AG04450 (cell line): ENCODE measurements at regions not wholly inside any gene's neighbourhood (a gene's known extent, or its start where the extent isn't known, plus 50 kb on each side); places are given as distances from the start of the nearest gene placed in this dataset.

Experiments used
- CTCF ChIA-PET: fragments of 300-600, 350-600 bp; formaldehyde crosslinking; extraction: SDS; loops from one replicate; lab custom pipeline; 2022; ENCODE audit warnings: antibody characterized with exemption, inconsistent platforms; lab: Charles Lee
- POLR2A ChIA-PET: fragments of 350-600 bp; formaldehyde crosslinking; extraction: SDS; loops from one replicate; lab custom pipeline; 2021; ENCODE audit warnings: antibody characterized with exemption, inconsistent platforms; lab: Yijun Ruan, JAX
- DNase-seq: peaks from one replicate; pipeline ENCODE4 v3.0.0-alpha.2; 2011; ENCODE audit warnings: low read depth, low spot score
- H3K27ac ChIP-seq: one replicate; pipeline ENCODE4 v1.5.1; 2012; ENCODE audit warnings: low read depth, low read length, control low read depth
- H3K27me3 ChIP-seq: one replicate; pipeline ENCODE4 v1.6.0; 2012; ENCODE audit warnings: low read length; ENCODE audit not compliant: control insufficient read depth, insufficient read depth
- H3K4me3 ChIP-seq: 2 replicates; pipeline ENCODE4 v1.5.1; 2011; ENCODE audit warnings: mild to moderate bottlenecking, low read depth, low read length, control low read depth
- H3K9me3 ChIP-seq: 2 replicates; pipeline ENCODE4 v1.5.1; 2012; ENCODE audit warnings: low read length; ENCODE audit not compliant: control insufficient read depth, insufficient read depth
- TF ChIP-seq, protein P1 (sequence below): IDR thresholded peaks from 2 replicates; pipeline ENCODE4 v1.5.1; 2011; ENCODE audit warnings: low read depth, low read length, control low read depth, inconsistent platforms

- Histone ChIP-seq H3K4me3 (no peak overlapping the region), H3K27me3 (no peaks in the 10 kb centered on the region), H3K27ac (no peak overlapping the region), H3K9me3 (peaks cover 19% of the 10 kb centered on the region)
- TF ChIP-seq, protein P1, sequence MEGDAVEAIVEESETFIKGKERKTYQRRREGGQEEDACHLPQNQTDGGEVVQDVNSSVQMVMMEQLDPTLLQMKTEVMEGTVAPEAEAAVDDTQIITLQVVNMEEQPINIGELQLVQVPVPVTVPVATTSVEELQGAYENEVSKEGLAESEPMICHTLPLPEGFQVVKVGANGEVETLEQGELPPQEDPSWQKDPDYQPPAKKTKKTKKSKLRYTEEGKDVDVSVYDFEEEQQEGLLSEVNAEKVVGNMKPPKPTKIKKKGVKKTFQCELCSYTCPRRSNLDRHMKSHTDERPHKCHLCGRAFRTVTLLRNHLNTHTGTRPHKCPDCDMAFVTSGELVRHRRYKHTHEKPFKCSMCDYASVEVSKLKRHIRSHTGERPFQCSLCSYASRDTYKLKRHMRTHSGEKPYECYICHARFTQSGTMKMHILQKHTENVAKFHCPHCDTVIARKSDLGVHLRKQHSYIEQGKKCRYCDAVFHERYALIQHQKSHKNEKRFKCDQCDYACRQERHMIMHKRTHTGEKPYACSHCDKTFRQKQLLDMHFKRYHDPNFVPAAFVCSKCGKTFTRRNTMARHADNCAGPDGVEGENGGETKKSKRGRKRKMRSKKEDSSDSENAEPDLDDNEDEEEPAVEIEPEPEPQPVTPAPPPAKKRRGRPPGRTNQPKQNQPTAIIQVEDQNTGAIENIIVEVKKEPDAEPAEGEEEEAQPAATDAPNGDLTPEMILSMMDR, result no peak
- CTCF ChIA-PET, result no interaction called here
- DNase-seq, result no peak
- POLR2A ChIA-PET, result no interaction called here
These were observed 565.2 kb downstream of the CDH8 start for GRCh38 chr16:61471023-61471422.

DNA sequence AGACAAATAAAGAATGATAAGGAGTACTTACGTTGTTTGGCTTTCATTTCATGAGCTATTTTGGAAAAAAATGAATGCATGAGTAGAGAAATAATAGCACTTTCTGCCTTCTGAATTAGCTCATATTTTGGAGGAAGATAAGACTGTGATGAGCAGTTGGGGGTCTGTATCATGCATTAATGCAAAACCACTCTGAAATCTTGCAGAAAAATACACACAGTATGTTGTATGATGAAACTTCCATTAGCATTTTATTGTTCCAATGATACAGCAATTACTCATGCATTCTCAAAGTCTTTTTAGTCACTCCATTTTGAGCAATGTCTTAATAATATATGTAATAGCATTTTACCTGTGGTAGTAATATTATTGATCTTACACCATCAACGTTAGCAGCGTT lies 571.0 kb downstream of the CDH8 start:
- CTCF ChIA-PET, result no interaction called here
- Histone ChIP-seq H3K27me3 (no peaks in the 10 kb centered on the region), H3K9me3 (peaks cover 5% of the 10 kb centered on the region), H3K27ac (no peak overlapping the region), H3K4me3 (no peak overlapping the region)
- DNase-seq, result no peak
- POLR2A ChIA-PET, result no interaction called here
- TF ChIP-seq, protein P1, result no peak

- H3K27ac ChIP-seq, result no peak overlapping the region
- CTCF ChIA-PET, result no interaction called here
- no peak for DNase-seq
- TF ChIP-seq, protein P1, result no peak
- H3K27me3 ChIP-seq, result no peaks in the 10 kb centered on the region
- H3K4me3 ChIP-seq, result no peak overlapping the region
- POLR2A ChIA-PET, result no interaction called here
- H3K9me3 ChIP-seq, result peaks cover 14% of the 10 kb centered on the region; the same call in 1 of the 2 replicates
These were observed 576.2 kb downstream of the CDH8 start for GRCh38 chr16:61460020-61460419.

DNA sequence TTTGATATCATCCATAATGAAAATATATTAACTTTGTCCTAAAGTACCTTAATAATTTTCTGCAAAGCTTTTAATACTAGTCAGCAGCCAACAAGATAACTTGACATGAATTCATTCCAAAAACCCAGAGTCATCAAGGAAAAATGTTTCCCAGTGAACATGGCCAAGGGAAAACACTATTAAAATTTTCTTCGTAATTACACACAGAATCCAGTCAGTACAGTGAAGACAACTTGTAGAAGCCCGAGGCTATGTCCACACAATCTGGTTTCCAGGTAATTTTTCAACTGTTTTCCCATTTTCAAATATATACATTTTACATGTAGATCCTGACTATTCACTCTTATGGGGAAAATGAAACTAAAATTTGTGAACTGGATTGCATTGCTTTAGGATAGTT lies 600.9 kb downstream of the CDH8 start:
- ChIA-PET POLR2A (no interaction called here), CTCF (no interaction called here)
- Histone ChIP-seq H3K4me3 (no peak overlapping the region), H3K27ac (no peak overlapping the region), H3K27me3 (no peaks in the 10 kb centered on the region), H3K9me3 (no peaks in the 10 kb centered on the region; the same call in 1 of the 2 replicates)
- DNase-seq, result no peak
- TF ChIP-seq, protein P1, result no peak

DNA sequence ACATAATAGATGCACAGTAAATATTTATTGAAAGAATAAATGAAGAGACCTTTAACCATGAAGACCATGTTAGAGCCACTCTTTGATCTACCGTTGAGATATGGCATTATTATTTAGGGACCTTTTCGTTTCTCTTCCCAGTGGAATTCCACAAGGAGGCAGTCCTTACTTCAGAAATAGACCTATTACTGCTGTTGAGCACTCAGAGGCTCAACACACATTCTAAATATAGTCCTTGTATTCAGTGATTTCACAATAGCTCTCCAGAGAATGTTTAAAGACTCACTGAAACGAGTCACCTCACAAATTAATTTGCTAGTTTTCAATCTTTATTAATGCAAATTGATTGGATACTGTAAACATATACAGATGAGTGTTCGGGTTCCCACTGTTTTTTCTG lies 603.8 kb downstream of the CDH8 start:
- Histone ChIP-seq H3K27ac (no peak overlapping the region), H3K9me3 (no peaks in the 10 kb centered on the region; the same call in 1 of the 2 replicates), H3K27me3 (no peaks in the 10 kb centered on the region), H3K4me3 (no peak overlapping the region)
- DNase-seq, result no peak
- CTCF ChIA-PET, result no interaction called here
- TF ChIP-seq, protein P1, result no peak
- POLR2A ChIA-PET, result no interaction called here
